ENCODE measurements at regions not wholly inside any gene's neighbourhood (a gene's known extent, or its start where the extent isn't known, plus 50 kb on each side); places are given as distances from the start of the nearest gene placed in this dataset.

GRCh38 chr18:56226025-56226424 is 412.4 kb downstream of the TXNL1 start:
- TF ChIP-seq GATA2 (IDR thresholded peaks at IDR 0.05; ENCODE audit: low read depth, low read length) (no peak), GATA3 (IDR thresholded peaks at IDR 0.05; ENCODE audit: low read depth, low read length) (no peak)

Measured in SH-SY5Y (cell line).